ENCODE measurements at regions not wholly inside any gene's neighbourhood (a gene's known extent, or its start where the extent isn't known, plus 50 kb on each side); places are given as distances from the start of the nearest gene placed in this dataset.

GRCh38 chr16:65875381-65876055 is 491.0 kb upstream of the CDH5 start:
- DNase-seq, result no peak

GRCh38 chr16:65869261-65869660 is 497.2 kb upstream of the CDH5 start:
- no peak for DNase-seq

- no peak for DNase-seq
Observed at GRCh38 chr16:65867276-65867960, 499.1 kb upstream of the CDH5 start.

- DNase-seq, result no peak
Observed at GRCh38 chr16:65863236-65863635, 503.3 kb upstream of the CDH5 start.

- DNase-seq, result no peak
Observed at GRCh38 chr16:65861131-65861731, 505.3 kb upstream of the CDH5 start.

- DNase-seq, result no peak
Observed at GRCh38 chr16:65855171-65856145, 511.0 kb upstream of the CDH5 start.

- DNase-seq, result no peak
Observed at GRCh38 chr16:65846210-65846602, 520.3 kb upstream of the CDH5 start.

- DNase-seq, result no peak
Observed at GRCh38 chr16:65845466-65846209, 520.9 kb upstream of the CDH5 start.

GRCh38 chr16:65843941-65844340 is 522.5 kb upstream of the CDH5 start:
- DNase-seq, result no peak

GRCh38 chr16:65842067-65842466 is 524.4 kb upstream of the CDH5 start:
- no peak for DNase-seq

- DNase-seq, result no peak
Observed at GRCh38 chr16:65838001-65838400, 528.5 kb upstream of the CDH5 start.

GRCh38 chr16:65837464-65837863 is 529.0 kb upstream of the CDH5 start:
- DNase-seq, result no peak

GRCh38 chr16:65834688-65835087 is 531.8 kb upstream of the CDH5 start:
- DNase-seq, result no peak

GRCh38 chr16:65833171-65833871 is 533.2 kb upstream of the CDH5 start:
- DNase-seq, result no peak

- DNase-seq, result no peak
Observed at GRCh38 chr16:65832679-65833078, 533.8 kb upstream of the CDH5 start.

- no peak for DNase-seq
Observed at GRCh38 chr16:65831903-65832666, 534.4 kb upstream of the CDH5 start.

GRCh38 chr16:65829076-65829475 is 537.4 kb upstream of the CDH5 start:
- DNase-seq, result no peak

- no peak for DNase-seq
Observed at GRCh38 chr16:65828296-65828695, 538.2 kb upstream of the CDH5 start.

GRCh38 chr16:65827231-65827630 is 539.3 kb upstream of the CDH5 start:
- no peak for DNase-seq

- no peak for DNase-seq
Observed at GRCh38 chr16:65825191-65825856, 541.2 kb upstream of the CDH5 start.
